HG02970 (cell line): ENCODE measurements at regions not wholly inside any gene's neighbourhood (a gene's known extent, or its start where the extent isn't known, plus 50 kb on each side); places are given as distances from the start of the nearest gene placed in this dataset.
"Not testable (repeated sequence)": the region's sequence is repeated elsewhere in the genome, so short reads cannot be mapped to it uniquely, and the experiment has no call there.

Experiments
- ATAC-seq: cut with Tn5 transposase; IDR thresholded peaks from one replicate; pipeline ENCODE4 v1.9.1; 2021; ENCODE audit warnings: mild to moderate bottlenecking, moderate library complexity, moderate number of reproducible peaks; ENCODE audit not compliant: unreplicated experiment, low FRiP score

- ATAC-seq, result no peak
Measured at GRCh38 chr20:12837646-12838045, 171.1 kb upstream of the SPTLC3 start.

DNA sequence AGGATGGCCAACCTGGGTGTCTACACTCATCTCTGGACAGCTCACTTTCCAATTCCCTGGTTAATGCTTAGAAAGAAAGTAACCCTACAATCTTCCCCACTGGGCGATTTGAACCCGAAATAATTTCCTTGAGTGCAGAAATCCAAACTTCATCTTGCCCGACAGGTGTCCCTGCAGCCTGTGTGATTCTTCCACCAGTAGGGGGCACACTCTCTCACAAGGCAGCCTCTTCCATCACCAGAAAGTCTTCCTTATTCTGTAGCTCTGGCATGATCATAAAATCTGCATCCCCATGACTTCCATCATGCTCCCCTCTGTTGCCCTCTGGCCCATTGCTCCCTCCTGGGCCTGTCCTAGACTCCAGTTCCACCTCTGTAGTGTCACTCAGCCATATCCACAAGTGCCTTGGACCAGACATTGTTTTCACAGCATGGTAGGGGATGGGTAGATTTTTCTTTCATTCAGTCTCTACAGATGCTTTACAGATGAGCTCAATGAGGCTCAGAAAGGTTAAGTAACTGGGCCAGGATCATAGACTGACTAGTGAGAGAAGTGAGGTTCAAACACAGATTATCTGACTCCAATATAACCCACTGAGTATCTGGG lies 170.4 kb upstream of the SPTLC3 start:
- no peak for ATAC-seq

GRCh38 chr20:12847872-12848271 lies 160.9 kb upstream of the SPTLC3 start:
- no peak for ATAC-seq

GRCh38 chr20:12849225-12849910 lies 159.4 kb upstream of the SPTLC3 start:
- ATAC-seq, result no peak

DNA sequence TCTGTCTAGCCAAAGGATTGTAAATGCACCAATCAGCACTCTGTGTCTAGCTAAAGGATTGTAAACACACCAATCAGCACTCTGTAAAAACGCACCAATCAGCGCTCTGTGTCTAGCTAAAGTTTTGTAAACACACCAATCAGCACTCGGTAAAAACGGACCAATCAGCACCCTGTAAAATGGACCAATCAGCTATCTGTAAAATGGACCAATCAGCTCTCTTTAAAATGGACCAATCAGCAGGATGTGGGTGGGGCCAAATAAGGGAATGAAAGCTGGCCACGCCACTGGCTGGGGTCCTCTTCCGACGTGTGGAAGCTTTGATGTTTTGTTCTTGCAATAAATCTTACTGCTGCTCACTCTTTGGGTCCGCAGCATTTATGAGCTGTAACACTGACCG lies 151.1 kb upstream of the SPTLC3 start:
- not testable (repeated sequence) for ATAC-seq

GRCh38 chr20:12860619-12861247 lies 148.0 kb upstream of the SPTLC3 start:
- no peak for ATAC-seq

GRCh38 chr20:12869669-12870068 lies 139.1 kb upstream of the SPTLC3 start:
- ATAC-seq, result no peak

DNA sequence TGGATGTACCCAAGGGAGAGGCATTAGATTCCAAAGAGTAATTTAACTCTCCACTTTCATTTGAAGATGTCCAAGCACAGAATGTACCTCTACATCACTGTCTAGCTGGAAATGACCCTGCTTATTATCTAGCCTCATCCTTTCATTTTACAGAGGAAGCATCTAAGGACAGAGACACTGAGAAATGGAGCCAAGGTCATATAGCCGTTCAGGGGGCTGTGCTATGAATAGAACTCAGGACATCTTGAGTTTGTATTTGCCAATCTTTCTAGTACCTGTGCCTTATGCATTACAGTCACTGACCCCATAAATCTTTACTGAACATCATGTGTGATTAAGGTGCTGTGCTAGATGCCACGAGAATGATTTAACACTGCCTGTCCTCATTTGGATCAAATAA lies 138.2 kb upstream of the SPTLC3 start:
- ATAC-seq, result no peak

GRCh38 chr20:12874933-12875332 lies 133.8 kb upstream of the SPTLC3 start:
- no peak for ATAC-seq

GRCh38 chr20:12875510-12875909 lies 133.3 kb upstream of the SPTLC3 start:
- ATAC-seq, result no peak

DNA sequence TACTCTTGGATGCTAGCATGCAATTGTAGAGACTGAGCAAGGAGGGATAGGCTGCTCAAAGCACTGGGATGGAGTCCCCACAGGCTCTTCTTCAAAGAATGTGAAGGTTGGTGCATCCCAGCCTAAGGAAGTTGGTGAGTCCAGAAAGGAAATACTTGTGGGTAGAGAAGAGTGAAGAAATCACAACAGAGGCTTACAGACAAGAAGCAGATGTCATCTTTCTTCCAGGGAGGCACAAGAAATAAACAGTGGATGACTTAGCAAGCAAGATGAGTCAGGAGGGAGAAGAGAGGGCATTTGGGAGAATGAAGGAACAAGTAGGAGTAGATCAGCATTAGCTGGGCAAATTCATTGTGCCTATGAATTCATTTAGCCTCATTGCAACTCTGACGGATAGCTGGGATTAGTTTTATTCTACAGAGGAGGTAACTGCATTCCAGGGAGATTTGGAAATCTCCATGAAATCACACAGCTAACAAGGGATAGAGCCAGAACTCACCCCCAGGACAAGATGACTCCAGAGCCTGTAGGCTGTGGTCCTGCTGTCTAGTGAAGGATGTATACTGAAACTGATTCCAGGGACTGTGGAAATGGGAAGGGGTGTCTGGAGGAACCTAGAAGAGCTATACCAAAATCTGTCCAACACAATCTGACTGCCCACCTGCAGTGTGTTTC lies 125.8 kb upstream of the SPTLC3 start:
- no peak for ATAC-seq

DNA sequence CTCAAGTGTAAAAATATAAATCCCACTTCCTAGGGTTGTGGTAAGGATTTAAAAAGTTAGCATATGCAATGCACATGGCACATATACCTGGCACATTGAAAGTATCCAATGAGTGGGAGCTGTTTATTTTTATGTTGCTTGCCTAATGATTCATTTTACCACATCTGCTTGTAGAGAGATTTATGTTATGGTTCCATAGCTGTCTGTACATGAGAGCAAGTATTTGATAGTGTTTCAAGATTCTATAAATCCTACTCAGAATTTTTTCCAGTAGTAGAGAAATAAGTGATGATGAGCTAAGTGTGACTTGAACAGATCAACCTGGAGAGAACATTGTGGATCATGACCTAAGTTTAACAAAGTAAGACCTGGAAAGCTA lies 125.3 kb upstream of the SPTLC3 start:
- ATAC-seq, result no peak

GRCh38 chr20:12886618-12887363 lies 122.0 kb upstream of the SPTLC3 start:
- no peak for ATAC-seq

DNA sequence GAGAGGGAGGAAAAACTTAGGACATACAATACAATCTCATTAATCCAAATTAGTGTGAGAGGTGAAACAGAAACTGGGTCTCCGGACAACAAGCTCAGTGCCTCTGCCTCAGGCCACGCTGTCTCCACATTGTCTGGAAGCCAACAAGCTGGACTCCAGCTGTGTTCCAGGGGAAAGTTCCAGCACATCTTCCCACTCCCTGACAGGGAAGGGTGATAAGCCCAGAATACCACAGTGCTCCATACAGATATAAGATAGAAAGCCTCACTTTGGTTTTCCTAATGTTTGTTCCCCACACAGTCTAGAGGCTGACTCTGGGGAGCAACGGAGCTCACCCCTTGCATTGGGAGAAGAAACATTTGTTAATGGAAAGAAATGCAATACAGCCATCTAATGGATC lies 117.1 kb upstream of the SPTLC3 start:
- no peak for ATAC-seq

DNA sequence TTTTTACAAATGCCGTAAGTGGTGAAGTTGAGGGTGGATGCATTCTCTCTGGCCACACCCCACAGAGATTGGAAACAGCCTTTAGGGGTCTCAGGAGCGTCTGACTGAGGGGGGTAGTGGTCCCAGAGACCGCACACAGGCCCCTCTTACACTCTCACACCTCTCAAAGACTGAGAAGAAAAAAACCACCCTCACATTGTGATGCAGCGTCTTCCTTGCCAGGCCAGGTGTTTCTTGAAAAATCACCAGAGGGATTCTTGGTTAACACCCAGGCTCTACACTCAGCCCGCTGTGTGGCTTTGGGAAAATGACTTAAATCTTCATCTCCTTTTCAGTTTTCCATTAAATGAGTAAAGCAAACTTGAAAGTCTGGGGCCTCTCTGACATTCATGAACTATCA lies 115.8 kb upstream of the SPTLC3 start:
- no peak for ATAC-seq

GRCh38 chr20:12893653-12894052 lies 115.1 kb upstream of the SPTLC3 start:
- ATAC-seq, result no peak

GRCh38 chr20:12894089-12894488 lies 114.7 kb upstream of the SPTLC3 start:
- ATAC-seq, result no peak

DNA sequence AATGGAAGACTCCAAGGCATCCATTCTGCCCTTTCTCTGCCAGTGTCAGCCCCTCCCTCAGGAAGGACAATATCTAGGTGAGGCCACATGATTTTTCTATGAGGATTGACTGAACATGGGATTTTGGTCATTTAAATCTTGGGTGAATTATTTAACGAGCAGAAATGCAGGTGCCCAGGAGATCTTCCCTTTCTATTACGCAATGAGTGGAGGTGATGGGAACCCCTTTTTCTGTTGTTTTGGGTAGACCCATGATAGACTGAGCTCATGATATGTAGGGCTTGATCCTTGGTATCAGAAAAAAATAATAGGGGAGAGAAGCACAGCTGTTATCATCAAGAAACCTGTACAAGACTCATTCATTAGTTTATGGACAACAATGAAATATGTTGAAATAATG lies 112.6 kb upstream of the SPTLC3 start:
- ATAC-seq, result no peak

GRCh38 chr20:12902992-12903391 lies 105.8 kb upstream of the SPTLC3 start:
- no peak for ATAC-seq

DNA sequence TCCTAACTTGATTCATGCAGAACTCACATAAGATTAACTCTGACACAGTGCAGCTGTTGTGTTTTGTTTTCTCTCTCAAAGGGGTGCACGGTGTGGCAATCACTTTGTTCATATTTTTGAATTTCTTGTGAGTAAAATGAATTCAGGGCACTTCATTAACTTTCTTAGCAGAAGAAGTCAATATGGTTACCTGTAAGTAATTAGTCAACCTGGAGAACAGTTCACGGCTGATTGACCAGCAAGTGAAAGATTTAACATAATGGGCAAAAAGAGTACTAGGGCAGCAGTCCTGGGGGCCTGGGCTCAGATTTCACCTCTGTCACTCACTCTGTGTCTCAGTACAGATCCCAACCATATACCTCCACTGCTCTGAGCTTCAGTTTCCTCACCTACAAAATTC lies 102.4 kb upstream of the SPTLC3 start:
- no peak for ATAC-seq

DNA sequence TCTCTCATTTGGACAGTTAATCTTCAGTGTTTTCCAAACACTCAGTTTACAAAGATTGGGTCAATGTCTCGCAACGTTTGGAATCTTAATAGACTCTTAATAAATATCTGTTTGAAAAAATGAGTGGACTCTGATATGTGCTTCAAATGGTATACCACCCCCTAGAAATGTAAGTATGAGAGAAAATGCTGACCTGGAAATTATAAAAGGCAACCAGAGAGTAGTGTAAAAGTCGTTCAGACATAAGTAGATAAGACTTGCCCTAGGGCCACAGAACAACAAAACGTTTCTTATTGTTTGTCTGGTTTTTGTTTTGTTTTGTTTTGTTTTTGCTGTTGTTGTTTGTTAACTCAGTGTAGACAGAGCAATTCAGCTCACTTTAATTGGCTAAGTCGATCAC lies 97.4 kb upstream of the SPTLC3 start:
- no peak for ATAC-seq
